ENCODE measurements at regions not wholly inside any gene's neighbourhood (a gene's known extent, or its start where the extent isn't known, plus 50 kb on each side); places are given as distances from the start of the nearest gene placed in this dataset.

DNA sequence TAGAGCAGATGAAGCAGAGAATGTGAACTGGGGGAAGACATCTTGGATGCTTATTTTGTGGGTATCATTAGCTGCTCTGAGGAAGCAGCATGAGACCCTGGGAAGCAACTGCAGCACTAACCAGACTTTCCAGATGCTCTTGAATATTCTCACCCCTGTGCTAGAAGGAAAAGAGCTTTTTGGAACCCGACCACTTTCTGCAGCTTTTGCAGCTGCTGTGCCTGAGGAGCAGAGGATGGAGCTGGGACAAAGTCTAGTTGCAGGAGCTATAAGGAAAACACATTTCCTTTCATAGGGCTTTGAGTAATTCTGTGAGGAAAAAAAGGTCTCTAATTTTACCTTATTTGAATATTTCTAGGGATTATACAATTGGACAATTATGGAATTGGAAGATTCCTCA, 369.7 kb downstream of the CD109 start:
- TF ChIP-seq EP300 (IDR thresholded peaks at IDR 0.05; ENCODE audit: low read depth) = no peak
- TF ChIP-seq POLR2AphosphoS5 (IDR thresholded peaks at IDR 0.05) = no peak
- TF ChIP-seq POLR2A (IDR thresholded peaks at IDR 0.05) = no peak
- no peak for TF ChIP-seq CTCF (IDR thresholded peaks at IDR 0.05)
- in situ Hi-C loops (cut with MboI; ENCODE audit: low pct_ligation_motif_present in 1 of 4, low pct_unique_long_range_greater_than_20kb in 1 of 4, low sequenced_read_pairs in 3 of 4) (no loop called here), intact Hi-C loops (cut with DNase I; ENCODE audit: low total_unique reads) (no loop called here)

GRCh38 chr6:74063391-74063790, 367.4 kb downstream of the CD109 start:
- Histone ChIP-seq H3K27ac (no peak overlapping the region), H3K4me1 (no peaks in the 10 kb centered on the region), H3K9me3 (no peaks in the 10 kb centered on the region), H3K36me3 (no peaks in the 10 kb centered on the region), H3K27me3 (no peaks in the 10 kb centered on the region), H3K4me3 (no peak overlapping the region)
- intact Hi-C loops (cut with DNase I; ENCODE audit: low total_unique reads) = no loop called here
- in situ Hi-C loops (cut with MboI; ENCODE audit: low pct_ligation_motif_present in 1 of 4, low pct_unique_long_range_greater_than_20kb in 1 of 4, low sequenced_read_pairs in 3 of 4) = no loop called here
- no peak for TF ChIP-seq EP300 (IDR thresholded peaks at IDR 0.05; ENCODE audit: low read depth)
- TF ChIP-seq POLR2AphosphoS5 (IDR thresholded peaks at IDR 0.05) = no peak
- no peak for TF ChIP-seq CTCF (IDR thresholded peaks at IDR 0.05)
- TF ChIP-seq POLR2A (IDR thresholded peaks at IDR 0.05) = no peak
- no peak for DNase-seq

More for the DNA sequence above, 369.7 kb downstream of the CD109 start:
- DNase-seq = no peak
- 65% methylated on average over 1 of the region's 1 CpG; no CpG with 5 or more reads in 1 of the 2 donors for WGBS, 2 donors (ENCODE audit: low coverage in 1 of 2)
- H3K4me3 ChIP-seq = no peak overlapping the region
- no peaks in the 10 kb centered on the region for H3K36me3 ChIP-seq
- no peaks in the 10 kb centered on the region for H3K27me3 ChIP-seq
- H3K9me3 ChIP-seq = no peaks in the 10 kb centered on the region
- H3K27ac ChIP-seq = no peak overlapping the region
- no peaks in the 10 kb centered on the region for H3K4me1 ChIP-seq

- Histone ChIP-seq H3K4me1 (no peaks in the 10 kb centered on the region), H3K27ac (no peak overlapping the region), H3K4me3 (no peak overlapping the region), H3K9me3 (no peaks in the 10 kb centered on the region), H3K36me3 (no peaks in the 10 kb centered on the region), H3K27me3 (no peaks in the 10 kb centered on the region)
- no peak for TF ChIP-seq POLR2AphosphoS5 (IDR thresholded peaks at IDR 0.05)
- no peak for TF ChIP-seq CTCF (IDR thresholded peaks at IDR 0.05)
- intact Hi-C loops (cut with DNase I; ENCODE audit: low total_unique reads) (no loop called here), in situ Hi-C loops (cut with MboI; ENCODE audit: low pct_ligation_motif_present in 1 of 4, low pct_unique_long_range_greater_than_20kb in 1 of 4, low sequenced_read_pairs in 3 of 4) (no loop called here)
- DNase-seq = no peak
- WGBS, 2 donors (ENCODE audit: low coverage in 1 of 2) = 38 to 83% methylated on average over 1 of the region's 1 CpG
Observed at GRCh38 chr6:74061201-74061600, 365.2 kb downstream of the CD109 start.

DNA sequence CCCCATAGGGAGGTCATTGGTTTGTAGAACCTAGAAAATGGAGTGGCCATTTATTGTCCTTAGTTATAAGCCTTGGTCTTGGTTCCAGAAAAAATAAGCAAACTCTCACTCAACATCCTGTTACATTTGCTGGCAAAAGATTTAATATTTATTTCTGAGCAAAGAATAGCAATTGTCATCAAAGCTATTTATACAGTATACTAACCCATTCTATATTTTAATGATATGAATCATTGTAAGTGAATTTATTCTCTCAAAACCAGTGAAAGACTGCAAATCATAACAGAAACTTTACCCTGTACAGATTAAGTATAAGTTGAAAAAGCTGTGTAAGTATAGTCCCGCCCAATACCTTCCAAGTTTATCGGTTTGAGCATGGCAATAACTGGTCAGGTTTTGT, 364.4 kb downstream of the CD109 start:
- TF ChIP-seq POLR2A (IDR thresholded peaks at IDR 0.05) (no peak), EP300 (IDR thresholded peaks at IDR 0.05; ENCODE audit: low read depth) (no peak), CTCF (IDR thresholded peaks at IDR 0.05) (no peak), POLR2AphosphoS5 (IDR thresholded peaks at IDR 0.05) (no peak)
- in situ Hi-C loops (cut with MboI; ENCODE audit: low pct_ligation_motif_present in 1 of 4, low pct_unique_long_range_greater_than_20kb in 1 of 4, low sequenced_read_pairs in 3 of 4) (no loop called here), intact Hi-C loops (cut with DNase I; ENCODE audit: low total_unique reads) (no loop called here)
- WGBS, 2 donors (ENCODE audit: low coverage in 1 of 2) = 63 to 81% methylated on average over 2 of the region's 2 CpGs
- DNase-seq = no peak
- H3K27ac ChIP-seq = no peak overlapping the region
- H3K36me3 ChIP-seq = no peaks in the 10 kb centered on the region
- no peak overlapping the region for H3K4me3 ChIP-seq
- H3K4me1 ChIP-seq = no peaks in the 10 kb centered on the region
- H3K27me3 ChIP-seq = no peaks in the 10 kb centered on the region
- H3K9me3 ChIP-seq = no peaks in the 10 kb centered on the region

Data from transverse colon (tissue), 4 donors.